AG08396 (cell line): ENCODE measurements at regions not wholly inside any gene's neighbourhood (a gene's known extent, or its start where the extent isn't known, plus 50 kb on each side); places are given as distances from the start of the nearest gene placed in this dataset.
"Not testable (repeated sequence)": the region's sequence is repeated elsewhere in the genome, so short reads cannot be mapped to it uniquely, and the experiment has no call there.

Source experiments
- DNase-seq: peaks from one replicate; pipeline ENCODE4 v3.0.0; 2012; ENCODE audit warnings: low spot score, mixed read lengths

DNA sequence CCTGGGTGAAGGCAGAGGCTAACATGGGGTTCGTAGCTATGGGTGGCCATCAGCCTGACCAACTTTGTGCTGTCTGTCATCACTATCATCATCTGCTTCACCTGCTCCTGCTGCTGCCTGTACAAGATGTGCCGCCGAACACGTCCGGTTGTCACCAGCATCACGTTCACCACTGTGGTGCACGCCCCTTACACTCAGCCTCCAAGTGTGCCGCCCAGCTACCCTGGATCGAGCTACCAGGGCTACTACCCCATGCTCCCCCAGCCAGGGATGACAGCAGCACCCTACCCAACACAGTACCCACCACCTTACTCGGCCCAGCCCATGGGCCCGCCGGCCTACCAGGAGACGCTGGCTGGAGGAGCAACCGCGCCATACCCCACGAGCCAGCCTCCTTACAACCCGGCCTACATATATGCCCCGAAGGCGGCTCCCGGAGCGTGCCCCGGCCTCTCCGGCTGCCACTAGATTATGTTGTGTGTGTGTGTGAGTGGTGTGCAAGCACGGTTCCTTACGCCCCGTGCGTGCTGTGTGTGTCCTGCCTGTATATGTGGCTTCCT, 213.4 kb upstream of the XIST start:
- DNase-seq = no peak

DNA sequence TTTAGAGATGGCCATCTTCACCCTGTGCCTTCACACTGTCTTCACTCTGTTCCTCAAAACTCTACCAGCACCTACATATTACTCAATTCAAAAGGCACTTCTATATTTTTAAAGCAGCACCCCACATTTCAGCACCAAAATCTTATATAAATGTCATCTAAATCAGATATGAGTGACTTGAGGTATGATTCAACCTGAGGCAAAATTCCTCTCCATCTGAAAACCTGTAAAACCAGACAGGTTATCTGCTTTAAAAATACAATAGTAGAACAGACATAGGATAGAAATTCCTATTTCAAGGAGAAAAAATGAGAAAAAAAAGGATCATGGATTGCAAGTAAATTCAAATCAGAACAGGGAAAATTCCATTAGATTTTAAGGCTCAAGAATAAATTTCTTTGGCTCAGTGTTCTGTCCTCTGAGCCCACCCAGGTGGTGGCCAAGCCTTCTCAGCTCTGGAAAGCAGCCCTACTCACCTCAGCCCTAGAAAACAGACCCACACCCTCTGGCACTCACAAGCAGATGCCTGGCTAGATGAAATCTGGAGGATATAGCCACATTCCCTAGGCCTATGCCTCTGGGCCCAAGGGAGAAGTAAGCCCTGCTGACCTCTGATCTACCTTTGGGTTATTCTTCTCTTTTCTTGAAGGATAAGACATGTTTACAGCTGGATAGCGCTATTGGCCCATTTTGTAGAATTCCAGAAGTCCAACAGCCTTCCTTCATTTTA, 211.1 kb upstream of the XIST start:
- no peak for DNase-seq

DNA sequence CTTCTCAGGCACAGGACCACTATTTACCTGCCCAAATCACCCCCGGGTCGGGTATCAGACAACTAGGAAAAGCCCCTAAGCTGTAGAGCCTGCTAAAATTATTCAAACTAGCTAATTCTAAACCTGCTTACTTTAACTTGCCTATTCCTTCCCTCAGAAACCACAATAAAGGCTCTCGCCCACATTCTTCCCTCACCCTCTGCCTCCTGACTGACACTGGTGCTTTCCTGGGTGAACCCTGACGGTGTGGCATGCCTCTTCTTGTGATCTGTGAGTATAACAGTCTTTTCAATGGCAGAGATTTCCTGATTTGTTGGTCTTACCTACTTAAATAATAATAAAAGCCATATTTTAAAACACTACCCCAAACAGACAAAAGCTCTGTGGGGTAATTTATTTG, 209.4 kb upstream of the XIST start:
- no peak for DNase-seq

DNA sequence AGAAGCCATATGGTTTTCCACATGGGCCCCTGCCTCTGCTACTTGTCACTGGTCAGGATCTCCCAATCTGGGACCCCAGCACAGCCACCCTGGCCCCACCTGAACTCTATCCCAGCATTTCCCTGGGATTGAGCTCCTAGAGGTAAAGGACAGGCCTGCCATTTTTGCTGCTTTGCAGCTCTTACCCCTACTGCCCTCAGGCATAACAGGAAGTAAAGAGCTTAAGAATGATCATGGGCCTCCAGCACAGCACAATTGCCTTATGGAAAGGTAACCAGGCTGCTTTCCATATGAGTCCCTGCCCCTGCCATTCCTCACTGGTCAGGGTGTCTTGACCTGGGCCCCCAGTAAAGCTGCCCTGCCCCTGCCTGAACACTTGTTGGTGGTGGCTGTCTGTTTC, 196.6 kb upstream of the XIST start:
- DNase-seq = no peak

DNA sequence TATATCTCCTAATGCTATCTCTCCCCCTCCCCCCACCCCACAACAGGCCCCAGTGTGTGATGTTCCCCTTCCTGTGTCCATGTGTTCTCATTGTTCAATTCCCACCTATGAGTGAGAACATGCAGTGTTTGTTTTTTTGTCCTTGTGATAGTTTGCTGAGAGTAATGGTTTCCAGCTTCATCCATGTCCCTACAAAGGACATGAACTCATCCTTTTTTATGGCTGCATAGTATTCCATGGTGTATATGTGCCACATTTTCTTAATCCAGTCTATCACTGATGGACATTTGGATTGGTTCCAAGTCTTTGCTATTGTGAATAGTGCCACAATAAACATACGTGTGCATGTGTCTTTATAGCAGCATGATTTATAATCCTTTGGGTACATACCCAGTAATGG, 181.6 kb upstream of the XIST start:
- not testable (repeated sequence) for DNase-seq

DNA sequence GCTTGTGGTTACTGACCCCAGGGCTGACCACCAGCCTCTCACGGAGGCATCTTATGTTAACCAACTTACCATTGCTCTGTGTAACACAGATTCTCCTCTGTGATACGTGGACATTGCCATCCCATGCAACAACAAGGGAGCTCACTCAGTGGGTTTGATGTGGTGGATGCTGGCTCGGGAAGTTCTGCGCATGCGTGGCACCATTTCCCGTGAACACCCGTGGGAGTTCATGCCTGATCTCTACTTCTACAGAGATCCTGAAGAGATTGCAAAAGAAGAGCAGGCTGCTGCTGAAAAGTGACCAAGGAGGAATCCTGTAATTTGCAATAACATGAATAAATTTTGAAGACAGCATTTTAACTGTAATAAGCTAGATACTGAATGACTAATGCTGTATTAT, 179.0 kb upstream of the XIST start:
- not testable (repeated sequence) for DNase-seq

DNA sequence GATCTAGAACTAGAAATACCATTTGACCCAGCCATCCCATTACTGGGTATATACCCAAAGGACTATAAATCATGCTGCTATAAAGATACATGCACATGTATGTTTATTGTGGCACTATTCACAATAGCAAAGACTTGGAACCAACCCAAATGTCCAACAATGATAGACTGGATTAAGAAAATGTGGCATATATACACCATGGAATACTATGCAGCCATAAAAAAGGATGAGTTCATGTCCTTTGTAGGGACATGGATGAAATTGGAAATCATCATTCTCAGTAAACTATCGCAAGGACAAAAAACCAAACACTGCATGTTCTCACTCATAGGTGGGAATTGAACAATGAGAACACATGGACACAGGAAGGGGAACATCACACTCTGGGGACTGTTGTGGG, 178.3 kb upstream of the XIST start:
- not testable (repeated sequence) for DNase-seq

DNA sequence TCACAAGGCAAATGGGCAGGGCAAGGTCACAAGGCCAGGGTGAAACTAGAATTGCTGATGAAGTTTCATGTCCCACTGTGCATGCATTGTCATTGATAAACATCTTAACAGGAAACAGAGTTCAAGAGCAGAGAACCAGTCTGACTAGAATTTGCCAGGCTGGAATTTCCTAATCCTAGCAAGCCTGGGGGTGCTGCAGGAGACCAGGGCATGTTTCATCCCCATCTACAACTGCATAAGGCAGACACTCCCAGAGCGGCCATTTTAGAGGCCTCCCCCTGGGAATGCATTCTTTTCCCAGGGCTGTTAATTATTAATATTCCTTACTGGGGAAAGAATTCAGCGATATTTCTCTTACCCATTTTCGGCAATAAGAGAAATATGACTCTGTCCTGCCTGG, 172.6 kb upstream of the XIST start:
- DNase-seq = not testable (repeated sequence)

DNA sequence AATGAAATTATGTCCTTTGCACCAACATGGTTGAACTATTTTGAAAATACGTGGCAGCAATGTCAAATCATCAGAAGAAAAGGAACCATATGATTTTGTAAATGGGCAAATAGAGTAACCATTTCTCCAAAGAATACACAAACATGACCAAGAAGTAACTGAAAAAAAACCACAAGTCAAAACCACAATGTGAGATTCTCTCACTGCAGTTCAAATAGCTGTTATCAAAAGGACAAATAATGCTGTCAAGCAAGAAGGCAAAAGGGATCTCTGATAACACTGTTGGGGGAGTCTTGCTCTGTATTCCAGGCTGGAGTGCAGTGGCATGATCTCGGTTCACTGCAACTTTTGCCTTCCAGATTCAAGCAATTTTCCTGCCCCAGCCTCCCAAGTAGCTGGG, 170.7 kb upstream of the XIST start:
- DNase-seq = no peak

DNA sequence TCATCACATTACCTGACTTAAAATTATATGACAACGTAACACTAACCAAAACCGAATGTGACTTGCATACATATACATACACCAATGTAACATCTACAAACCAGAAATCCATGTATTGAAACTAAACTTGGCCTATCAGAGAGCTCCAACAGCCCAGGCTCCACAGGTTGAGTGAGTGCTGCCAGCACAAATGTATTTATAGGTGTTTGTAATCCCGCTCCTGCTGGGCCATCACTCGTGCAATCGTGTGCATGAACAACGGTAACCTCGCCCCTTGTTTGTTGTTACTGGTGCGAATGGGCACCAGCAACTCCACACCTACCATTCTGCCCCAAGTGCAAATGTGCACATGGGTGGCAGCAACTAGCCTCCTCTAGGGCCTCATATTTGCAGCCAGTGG, 165.7 kb upstream of the XIST start:
- DNase-seq = no peak

DNA sequence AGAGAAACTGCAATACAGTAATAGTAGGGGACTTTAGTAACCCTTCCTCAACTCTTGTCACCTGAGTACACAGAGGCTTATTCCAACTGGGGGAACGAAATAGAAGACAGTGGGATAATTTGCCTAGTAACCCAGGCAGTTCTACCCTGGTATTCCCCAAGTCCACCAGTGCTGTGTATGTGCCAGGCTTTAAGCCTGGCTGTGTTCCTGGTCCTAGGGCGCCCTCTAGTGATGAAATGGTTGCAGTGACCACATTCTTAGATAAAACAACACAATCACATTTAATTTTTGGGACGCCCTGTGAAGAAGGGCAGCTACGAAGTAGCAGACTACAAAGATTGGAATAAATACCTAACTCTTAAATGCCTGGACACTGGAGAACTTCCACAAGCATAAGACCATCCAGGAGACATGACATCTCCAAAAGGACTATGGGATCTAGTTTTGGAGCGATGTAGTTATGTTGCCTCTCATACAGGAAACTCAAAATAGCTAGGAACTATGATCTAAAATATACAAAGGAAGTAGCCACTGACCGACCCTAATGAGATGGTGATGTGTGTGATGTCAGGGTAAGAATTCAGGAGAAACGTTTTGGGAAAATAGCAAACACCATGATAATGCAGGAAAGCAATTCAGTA, 163.0 kb upstream of the XIST start:
- DNase-seq = peak; percentile 73

DNA sequence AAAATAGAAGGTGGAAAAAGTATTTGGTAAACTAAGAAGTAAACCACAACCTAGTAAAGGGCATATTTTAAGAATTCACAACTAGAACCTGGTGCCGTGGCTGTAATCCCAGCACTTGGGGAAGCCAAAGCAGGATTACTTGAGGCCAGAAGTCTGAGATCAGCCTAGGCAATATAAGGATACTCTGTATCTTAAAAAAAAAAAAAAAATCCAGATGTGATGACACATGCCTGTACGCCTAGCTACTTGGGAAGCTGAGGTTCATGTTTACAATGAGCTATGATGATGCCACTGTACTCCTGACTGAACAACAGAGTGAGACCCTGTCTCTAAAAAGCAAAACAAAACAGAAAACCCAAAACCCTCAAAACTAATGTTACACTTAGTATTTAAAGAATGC, 156.5 kb upstream of the XIST start:
- no peak for DNase-seq

DNA sequence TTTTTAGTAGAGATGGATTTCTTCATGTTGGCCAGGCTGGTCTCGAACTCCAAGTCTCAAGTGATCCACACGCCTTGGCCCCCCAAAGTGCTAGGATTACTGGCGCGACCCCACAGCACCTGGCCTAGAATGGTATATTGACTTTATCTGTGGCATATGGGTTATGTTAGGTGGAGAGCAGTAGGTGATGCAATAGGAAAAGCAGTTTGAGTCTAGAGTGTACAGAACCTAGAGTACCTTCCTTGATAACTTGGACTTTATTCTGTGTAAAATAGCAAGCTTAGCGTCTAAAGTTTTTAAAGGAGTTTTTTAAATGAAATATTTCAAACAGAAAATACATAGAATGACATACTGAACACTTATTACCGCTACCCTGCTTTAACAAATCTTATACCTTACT, 139.5 kb upstream of the XIST start:
- DNase-seq = no peak

DNA sequence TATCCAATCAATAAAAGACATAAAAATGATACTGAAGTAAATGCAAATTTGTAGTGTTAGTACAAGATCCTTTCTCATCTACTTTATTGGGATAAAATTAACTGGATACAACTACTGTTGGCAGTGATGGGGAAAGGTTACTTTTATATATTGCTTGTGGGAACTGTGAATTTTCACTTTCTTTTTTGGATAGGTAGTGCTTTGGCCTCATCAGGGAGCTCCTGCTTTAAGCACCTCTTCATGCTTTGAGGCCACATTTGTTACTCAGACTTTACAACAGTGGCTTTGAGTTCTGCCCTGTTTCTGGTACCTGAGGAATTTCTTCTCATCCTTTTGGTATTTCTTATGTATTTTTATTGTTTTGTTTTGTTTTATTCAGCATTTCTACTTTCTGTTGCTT, 134.7 kb upstream of the XIST start:
- no peak for DNase-seq

DNA sequence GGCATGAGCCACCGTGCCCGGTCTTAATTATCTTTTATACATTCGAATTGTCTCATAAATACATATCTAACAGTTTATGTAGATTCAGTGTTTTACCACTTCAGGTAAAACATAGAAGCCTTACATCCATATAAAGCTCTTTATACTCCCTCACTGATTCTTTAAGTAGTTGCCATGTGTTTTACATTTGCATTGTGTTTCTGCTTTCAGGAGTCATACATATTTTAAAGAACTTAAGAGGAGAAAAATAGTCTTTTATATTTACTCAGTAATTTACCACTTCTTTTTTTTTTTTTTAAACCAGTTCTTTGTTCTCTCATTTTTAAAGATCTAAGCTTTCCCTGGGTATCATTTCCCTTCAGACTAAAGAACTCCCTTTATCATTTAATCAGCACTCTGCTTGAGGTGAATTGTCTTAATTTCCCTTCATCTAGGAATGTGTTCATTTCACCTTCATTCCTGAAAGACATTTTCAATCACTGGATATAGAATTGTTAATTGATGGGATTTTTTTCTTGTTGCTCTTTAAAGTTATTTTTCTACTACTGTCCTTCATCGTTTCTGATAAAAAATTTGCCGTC, 127.1 kb upstream of the XIST start:
- DNase-seq = no peak

DNA sequence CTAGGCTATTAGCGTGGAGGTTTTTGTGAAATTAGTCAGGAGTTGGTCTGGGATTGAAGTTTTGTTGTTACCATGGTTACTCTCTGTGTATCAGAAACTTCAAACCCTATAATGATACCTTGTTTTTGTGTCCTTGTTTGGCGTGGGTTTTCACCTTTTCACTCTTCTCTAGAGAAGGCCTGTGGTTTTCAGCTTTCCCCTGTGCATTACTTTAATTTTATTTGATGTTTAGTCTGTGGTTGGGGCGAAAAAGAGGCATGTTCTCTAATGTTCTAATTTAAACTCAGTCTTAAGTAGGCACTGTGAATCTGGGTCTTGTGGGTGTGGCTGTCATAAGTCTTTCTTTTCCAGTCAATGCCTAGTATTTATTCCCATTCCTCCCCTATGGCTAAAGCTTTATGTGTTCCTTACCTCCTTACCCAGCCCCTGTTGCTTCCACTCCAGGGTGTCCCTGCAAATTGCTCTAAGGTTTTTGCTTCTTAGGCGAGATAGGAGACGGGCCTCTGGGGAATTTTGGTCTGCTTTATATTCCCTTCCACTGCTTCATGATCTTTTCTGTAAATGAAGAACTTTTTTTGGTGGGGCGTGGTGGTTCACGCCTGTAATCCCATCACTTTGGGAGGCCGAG, 125.1 kb upstream of the XIST start:
- DNase-seq = no peak

DNA sequence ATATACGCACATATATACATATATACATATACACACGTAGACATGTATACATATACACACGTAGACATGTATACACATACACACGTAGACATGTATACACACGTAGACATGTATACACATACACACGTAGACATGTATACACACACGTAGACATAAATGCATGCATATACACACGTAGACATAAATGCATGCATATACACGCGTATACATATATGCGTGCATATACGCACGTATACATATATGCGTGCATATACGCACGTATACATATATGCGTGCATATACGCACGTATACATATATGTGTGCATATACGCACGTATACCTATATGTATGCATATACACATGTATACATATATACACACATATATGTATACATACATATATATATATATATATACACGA, 114.9 kb upstream of the XIST start:
- not testable (repeated sequence) for DNase-seq

DNA sequence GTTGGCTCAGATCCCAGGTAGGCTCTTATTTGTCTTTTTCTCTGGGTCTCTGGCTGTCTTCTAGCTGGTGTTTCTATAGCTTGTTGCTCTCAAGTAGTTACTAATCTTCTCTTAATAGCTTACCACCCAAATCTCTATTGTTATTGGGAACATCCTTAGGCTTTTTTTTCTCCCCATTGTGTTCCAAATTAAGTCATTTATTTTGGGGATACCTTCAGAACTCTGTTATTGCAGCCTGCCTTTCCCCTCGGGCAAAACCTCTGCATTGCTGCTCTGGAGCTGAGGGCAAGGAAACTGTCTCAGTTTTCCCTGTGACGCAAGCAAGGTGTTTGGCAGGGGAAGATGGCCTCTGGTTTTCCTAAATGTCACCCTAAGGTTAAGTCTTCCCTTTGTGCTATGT, 113.3 kb upstream of the XIST start:
- no peak for DNase-seq

DNA sequence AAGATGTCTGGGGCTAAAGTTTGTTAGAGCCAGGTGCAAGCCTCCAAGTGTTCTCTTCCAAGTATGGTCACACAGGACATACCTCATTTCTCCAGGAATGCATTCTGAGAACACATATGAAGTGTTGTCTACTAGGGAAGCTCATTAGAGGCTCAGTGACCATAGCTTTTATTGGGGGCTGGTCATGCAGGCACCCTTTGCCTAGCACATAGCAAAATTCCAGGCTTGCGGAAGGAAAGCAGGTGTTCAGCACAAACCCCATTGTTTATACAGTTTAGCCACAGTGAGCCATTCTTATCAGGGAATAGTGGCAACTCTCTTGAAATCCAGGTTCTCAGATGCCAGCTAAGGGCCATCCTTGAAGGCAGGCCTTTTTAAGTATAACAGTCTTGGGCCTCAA, 112.1 kb upstream of the XIST start:
- DNase-seq = no peak

DNA sequence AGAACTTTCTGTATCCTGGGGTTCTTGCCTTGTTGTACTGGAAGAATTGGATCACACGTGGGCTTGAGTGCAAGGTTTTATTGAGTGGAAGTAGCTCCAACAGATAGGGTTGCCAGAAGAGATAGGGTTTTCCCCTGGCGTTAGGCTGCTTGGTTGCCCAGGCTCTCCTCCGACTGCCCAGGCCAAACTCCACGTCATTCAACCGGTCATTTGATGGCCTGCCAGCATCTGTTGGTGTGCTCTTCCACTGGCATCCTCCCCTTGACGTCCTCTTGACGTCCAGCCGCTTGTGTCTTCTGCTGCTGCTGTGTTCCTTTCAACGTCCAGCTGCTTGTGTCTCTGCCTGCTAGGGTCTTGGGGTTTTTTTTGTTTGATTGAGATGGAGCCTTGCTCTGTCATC, 111.2 kb upstream of the XIST start:
- no peak for DNase-seq

DNA sequence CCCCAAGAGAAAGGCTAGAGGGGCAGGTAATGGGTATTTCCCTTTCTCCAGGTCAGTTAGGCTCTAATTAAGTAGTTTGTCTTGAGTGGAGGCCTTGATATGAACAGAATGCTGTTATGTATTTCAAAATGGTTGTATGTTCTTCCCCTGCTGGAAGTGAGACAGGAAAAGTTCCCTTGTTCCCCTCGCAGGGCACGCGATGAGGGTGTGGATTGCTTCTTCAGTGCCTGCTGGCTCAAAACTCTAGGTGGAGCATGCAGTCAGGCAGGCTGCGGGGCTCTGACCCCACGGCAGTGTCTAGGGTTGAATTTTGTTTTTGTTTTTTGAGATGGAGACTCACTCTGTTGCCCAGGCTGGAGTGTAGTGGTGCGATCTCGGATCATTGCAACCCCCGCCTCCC, 110.4 kb upstream of the XIST start:
- DNase-seq = no peak

DNA sequence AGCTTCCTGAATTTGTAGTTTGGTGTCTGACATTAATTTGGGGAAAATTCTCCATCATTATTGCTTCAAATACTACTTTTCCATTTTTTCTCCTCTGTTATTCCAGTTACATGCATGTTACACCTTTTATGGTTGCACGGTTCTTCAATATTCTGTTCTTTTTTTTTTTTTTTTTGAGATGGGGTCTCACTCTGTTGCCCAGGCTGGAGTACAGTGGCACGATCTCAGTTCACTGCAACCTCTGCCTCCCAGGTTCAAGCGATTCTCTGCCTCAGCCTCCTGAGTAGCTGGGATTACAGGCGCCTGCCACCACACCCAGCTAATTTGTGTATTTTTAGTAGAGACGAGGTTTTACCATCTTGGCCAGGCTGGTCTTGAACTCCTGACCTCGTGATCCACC, 109.4 kb upstream of the XIST start:
- not testable (repeated sequence) for DNase-seq

DNA sequence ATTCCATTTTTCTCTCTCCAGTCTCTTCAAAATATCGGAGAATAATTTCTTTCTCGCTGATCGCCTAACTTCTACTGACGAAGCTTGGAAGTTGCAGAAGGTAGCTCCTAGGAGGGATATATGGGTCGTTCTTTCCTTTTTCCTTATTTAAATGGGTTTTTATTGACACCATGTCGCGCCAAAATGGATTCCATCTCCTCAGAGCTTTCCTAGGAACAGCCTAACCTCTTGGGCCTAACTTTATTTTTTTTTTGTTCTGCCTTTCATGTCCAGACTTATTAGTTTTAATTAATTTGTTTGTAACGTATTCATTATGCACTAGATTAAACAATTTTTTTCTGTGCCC, 92.0 kb upstream of the XIST start:
- DNase-seq = peak; percentile 16
